AG09309 (cell line): ENCODE measurements at regions not wholly inside any gene's neighbourhood (a gene's known extent, or its start where the extent isn't known, plus 50 kb on each side); places are given as distances from the start of the nearest gene placed in this dataset.

ENCODE experiments used
- DNase-seq: peaks from one replicate; pipeline ENCODE4 v3.0.0-alpha.2; 2010; ENCODE audit warnings: low read depth
- H3K4me3 ChIP-seq: 2 replicates; pipeline ENCODE4 v1.5.1; 2011; ENCODE audit warnings: mild to moderate bottlenecking, low read depth, low read length, moderate library complexity; ENCODE audit not compliant: control insufficient read depth
- CTCF ChIP-seq: IDR thresholded peaks from 2 replicates; pipeline ENCODE4 v1.5.1; 2011; ENCODE audit warnings: mild to moderate bottlenecking, low read depth, low read length, inconsistent platforms; ENCODE audit not compliant: insufficient read depth, control insufficient read depth; ENCODE audit errors: missing control alignments

GRCh38 chr16:31712064-31712540 lies 161.5 kb upstream of the ZNF267 start:
- DNase-seq: no peak
- H3K4me3 ChIP-seq: no peak overlapping the region
- no peak for TF ChIP-seq CTCF

DNA sequence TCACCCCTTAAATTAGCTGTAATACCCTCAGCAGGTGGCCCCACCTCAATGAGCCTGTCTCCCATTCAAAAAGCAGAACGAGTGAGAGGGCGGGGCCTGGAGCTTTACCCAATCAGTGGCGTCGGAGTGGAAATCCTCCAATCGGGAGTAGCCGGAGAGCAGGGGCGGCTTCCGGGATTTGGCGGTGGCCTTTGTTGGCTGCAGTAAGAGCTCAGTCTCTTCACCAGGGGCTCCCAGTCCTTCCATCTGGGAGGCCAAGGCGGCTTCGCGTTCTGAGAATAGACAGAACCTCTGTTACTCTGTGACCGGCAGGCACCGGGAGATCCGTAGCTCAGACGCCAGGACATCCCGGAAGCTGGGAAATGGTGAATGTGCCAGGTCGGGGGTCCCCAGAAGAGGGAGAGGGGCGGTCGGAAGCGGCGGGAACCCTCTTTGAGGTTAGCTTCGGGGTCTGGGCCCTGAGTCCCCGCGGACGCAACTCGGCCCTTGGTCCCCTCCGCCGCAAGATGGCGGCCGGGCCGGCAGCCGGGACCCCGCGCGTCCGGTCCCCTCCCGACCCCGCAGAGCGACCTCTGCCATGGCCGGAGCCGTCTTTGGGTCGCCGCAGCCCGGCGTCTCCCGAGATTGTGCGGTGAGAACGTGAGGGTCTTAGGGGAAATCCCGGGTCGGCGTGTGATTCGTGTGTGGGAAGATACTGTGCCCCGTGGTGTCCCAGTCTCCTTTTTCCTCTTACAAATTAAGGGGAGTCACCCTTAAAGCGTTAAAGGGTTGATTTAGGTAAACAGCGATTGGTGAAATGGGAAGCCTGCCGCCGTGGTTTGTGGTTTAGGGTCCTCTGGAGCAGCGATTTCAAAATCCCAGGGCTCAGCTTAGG lies 160.3 kb upstream of the ZNF267 start:
- H3K4me3 ChIP-seq: peak overlapping the region; percentile 87
- TF ChIP-seq CTCF: no peak
- DNase-seq: peak; percentile 74

DNA sequence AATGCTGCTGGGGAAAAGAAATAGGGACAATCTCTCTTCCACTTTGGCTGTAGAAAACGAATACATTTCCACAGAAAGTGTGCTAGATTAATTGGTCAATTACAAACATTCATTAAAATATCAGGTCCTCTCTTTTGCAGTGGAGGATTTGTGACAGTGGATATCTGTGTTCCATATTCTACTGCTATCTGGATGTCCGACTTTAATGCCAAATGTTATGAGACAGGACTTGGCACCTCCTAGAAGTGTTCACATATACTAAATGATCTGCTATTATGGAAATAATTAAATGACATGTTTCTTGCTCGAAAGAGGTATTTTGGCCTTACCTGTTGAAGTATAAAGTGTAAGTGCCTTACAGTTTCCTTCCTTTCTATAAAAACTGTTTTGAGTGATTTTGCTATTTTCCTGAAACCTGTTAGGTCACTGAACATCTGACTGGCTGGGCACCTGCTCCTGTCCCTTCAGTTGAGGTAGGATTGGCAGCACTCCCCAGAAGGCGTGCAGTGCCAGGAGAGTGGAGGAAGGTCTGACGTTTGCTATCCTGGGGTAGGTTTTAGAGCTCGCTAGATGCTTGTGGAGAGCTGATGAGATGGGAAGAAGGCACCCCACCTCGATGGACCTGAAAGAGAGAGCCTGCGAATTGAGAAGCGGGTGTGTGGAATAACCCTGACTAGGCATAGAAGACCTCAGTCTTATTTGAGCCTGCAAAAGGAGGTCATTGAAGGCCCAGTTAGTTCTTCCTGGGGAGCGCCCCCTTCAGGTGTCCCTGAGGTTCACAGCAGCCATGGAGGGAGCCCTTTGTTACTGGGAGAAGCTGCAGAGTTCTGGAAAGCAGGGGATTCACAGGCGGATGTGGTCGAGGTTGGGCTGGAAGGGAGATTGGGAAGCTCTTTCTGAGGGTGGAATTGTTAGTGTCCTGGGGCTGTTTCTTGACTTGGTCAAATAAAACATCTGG lies 159.4 kb upstream of the ZNF267 start:
- peak; percentile 34 for TF ChIP-seq CTCF
- H3K4me3 ChIP-seq: peak overlapping the region; percentile 87
- no peak for DNase-seq

DNA sequence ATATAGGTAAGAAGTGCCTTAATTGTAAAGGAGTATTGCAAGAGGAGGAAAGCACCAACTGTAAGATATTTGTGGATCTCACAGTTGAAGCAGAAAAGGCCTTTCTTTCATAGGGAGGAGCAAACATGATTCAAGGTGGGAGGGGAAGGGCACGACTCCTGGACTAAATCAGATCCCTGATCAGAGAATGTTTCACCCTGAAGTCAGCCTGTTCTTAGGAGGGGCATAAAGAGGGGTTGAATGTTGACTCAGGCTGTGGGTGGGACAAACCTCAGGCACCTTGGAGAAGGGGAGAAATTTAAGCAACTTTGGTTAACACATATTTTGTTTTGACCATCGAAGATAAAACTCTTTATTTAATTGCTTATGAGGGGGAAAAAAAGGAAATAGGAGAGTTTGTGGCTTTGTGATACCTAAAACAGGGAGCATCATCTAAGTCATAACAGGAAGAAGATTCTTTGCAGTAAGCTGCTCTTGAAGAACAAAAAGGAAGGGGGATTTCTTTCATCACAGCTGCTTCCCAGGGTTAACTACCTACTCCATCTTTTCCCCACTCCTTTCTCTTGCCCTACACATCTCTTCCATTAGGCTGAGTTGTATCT lies 158.6 kb upstream of the ZNF267 start:
- no peak overlapping the region for H3K4me3 ChIP-seq
- no peak for DNase-seq
- no peak for TF ChIP-seq CTCF

DNA sequence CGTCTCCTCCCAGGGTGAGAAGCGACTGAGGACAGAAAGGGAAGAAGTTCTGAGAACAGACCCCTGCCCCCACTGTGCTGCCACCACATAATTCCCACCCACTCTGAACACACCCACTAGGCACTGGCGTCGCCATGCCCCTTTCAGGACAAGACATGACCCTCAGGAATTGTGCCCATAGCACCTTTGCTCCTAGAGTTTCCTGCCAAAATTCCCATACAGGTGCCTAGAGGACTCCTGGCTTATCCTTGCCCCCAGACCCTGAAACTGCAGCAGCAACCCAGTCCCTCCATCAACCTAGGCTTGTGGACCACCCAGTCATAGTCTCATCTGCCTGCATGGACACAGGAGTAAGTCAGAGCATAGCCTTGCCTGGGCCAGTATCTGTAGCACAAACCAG lies 157.7 kb upstream of the ZNF267 start:
- no peak for TF ChIP-seq CTCF
- no peak overlapping the region for H3K4me3 ChIP-seq
- DNase-seq: no peak

GRCh38 chr16:31718998-31719397 lies 154.6 kb upstream of the ZNF267 start:
- H3K4me3 ChIP-seq: no peak overlapping the region
- no peak for DNase-seq
- no peak for TF ChIP-seq CTCF
